Activated T-cell treated with anti-CD3 and anti-CD28 coated beads, Interleukin-2, amount 50 U/mL, for 4 hours (primary cell): ENCODE measurements at regions not wholly inside any gene's neighbourhood (a gene's known extent, or its start where the extent isn't known, plus 50 kb on each side); places are given as distances from the start of the nearest gene placed in this dataset.

Experiments
- ATAC-seq, 2 donors: fragments of 200-7000 bp; cut with Tn5 transposase; one replicate each; pipeline ENCODE4 v1.10.0; 2021
- DNase-seq: peaks from one replicate; pipeline ENCODE4 v3.0.0-alpha.2; 2020
- H3K27me3 Mint-ChIP-seq: one replicate; pipeline ENCODE4 v1.8.0; 2021; ENCODE audit warnings: low read depth, mixed read lengths
- H3K36me3 Mint-ChIP-seq: one replicate; pipeline ENCODE4 v1.8.0; 2022; ENCODE audit warnings: mixed read lengths; ENCODE audit not compliant: insufficient read depth
- H3K4me1 Mint-ChIP-seq: one replicate; pipeline ENCODE4 v1.8.0; 2021; ENCODE audit warnings: low read depth, mixed read lengths
- H3K4me3 Mint-ChIP-seq: one replicate; pipeline ENCODE4 v1.8.0; 2021; ENCODE audit warnings: mild to moderate bottlenecking, moderate library complexity, mixed read lengths
- H3K9me3 Mint-ChIP-seq: one replicate; pipeline ENCODE4 v1.8.0; 2021; ENCODE audit warnings: mixed read lengths

DNA sequence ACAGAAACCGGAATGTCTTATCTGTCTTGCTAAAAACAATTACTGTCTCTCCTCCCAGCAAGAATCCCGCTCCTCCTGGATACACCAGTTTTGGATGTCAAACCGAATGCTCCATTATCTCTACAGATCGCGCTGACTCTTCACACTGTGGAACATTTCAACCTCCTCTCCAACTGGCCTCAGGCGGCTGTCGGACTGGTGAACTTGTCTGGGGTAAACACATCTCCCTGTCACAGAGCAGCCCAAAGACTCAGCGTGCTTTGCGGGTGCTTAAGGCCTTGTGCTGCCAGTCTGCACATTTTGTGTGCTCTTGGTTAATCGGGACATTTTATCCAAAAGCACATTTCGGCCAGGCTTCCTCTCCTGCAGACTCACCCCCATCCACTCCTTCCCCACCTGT lies 173.1 kb downstream of the ICOS start:
- H3K36me3 Mint-ChIP-seq, result no peaks in the 10 kb centered on the region
- no peaks in the 10 kb centered on the region for H3K9me3 Mint-ChIP-seq
- H3K27me3 Mint-ChIP-seq, result no peaks in the 10 kb centered on the region
- peaks cover 62% of the 10 kb centered on the region for H3K4me1 Mint-ChIP-seq
- ATAC-seq, result no peak
- H3K4me3 Mint-ChIP-seq, result peak overlapping the region; percentile 66
- no peak for DNase-seq

DNA sequence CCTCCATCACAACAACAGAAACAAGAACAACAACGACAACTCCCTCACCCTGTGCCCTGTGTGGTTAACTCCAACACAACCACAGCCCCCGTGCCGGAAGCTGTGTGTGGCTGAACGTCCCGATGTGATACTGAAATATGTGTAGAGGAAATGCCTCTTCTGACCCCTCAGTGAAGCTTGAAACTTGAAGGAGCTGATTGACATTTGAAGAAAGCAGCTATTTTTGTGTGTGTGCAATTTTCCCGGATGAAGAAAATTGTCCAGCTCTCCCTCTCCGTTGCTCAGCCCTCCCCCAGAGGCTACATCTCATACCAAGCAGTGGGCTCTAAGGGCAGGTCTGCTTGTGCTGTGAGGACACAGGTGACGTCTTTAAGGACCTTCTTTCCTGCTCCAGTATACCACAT lies 173.8 kb downstream of the ICOS start:
- Mint-ChIP-seq H3K4me1 (peaks cover 62% of the 10 kb centered on the region), H3K4me3 (peak overlapping the region; percentile 66), H3K36me3 (no peaks in the 10 kb centered on the region), H3K9me3 (no peaks in the 10 kb centered on the region), H3K27me3 (no peaks in the 10 kb centered on the region)
- ATAC-seq, result peak; percentile 41 to 51
- DNase-seq, result peak; percentile 20

DNA sequence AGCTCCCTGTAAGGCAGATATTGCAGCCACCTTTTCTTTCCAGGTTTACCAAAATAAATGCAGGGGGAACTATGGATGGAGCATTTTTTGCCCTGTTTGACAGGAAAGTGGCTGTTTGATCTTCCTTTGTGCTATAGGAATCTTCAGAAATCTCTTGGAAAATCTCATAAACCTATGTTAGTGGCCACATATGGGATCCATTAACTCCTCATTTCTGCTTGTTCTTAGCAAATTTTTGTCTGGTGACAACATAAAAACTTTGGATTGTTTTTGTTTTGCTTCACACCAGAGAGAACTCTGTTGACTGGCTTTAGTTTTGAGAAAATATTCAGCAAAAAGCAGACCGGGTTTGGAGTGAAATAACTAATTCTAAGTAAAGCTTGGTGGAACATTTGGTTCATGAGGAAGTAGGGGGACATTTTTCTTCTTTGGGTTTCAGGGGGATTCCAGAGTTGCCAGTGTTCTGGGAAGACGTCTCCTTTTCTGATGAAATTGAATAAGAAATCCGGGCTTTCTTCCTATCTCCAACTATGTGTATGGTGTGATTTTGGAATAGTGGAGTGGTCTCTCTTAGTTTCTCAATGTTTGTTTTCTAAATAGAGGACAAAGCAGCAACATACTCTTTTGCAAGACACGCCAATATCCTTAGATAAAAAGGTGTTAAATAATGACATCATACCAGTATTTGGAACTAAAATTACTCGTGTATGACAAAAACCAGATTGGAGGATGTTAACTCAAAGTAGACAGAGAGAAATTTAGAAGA lies 174.4 kb downstream of the ICOS start:
- Mint-ChIP-seq H3K4me3 (peak overlapping the region; percentile 66), H3K9me3 (no peaks in the 10 kb centered on the region), H3K27me3 (no peaks in the 10 kb centered on the region), H3K36me3 (no peaks in the 10 kb centered on the region), H3K4me1 (peaks cover 57% of the 10 kb centered on the region)
- DNase-seq (no peak), ATAC-seq (no peak)

DNA sequence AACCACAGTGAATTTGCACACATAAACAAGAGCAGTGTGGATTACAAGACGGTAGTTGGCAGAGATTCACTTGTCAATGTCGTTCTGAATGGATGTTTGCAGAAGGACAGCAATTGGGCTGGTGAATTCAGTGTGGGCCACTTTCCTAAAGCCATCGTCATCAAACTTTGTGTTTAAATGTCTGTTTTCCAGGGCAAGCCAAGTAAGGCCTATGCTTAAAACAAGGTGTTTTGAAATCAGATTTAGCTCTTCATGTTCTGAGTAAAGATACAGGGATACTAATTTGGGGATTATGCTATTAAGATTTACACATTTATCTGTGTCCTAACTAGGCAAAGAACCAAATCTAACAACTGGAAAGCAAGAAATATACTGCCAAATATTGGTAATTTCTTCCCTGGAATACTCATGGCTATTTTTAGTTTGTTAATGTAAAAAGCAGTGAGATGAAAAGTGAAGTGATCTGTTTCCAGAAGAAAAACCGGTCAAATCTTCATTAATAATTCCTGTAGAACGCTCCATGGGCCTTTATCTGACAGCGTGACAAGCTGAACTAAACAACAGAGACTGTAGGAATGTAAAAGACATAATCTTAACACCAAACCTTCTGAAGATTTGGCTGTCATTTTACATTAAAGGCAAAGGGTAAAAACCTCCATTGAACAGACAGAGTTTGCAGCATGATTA lies 175.7 kb downstream of the ICOS start:
- Mint-ChIP-seq H3K4me3 (no peak overlapping the region), H3K36me3 (no peaks in the 10 kb centered on the region), H3K9me3 (no peaks in the 10 kb centered on the region), H3K4me1 (peaks cover 50% of the 10 kb centered on the region), H3K27me3 (no peaks in the 10 kb centered on the region)
- DNase-seq, result no peak
- ATAC-seq, result no peak

DNA sequence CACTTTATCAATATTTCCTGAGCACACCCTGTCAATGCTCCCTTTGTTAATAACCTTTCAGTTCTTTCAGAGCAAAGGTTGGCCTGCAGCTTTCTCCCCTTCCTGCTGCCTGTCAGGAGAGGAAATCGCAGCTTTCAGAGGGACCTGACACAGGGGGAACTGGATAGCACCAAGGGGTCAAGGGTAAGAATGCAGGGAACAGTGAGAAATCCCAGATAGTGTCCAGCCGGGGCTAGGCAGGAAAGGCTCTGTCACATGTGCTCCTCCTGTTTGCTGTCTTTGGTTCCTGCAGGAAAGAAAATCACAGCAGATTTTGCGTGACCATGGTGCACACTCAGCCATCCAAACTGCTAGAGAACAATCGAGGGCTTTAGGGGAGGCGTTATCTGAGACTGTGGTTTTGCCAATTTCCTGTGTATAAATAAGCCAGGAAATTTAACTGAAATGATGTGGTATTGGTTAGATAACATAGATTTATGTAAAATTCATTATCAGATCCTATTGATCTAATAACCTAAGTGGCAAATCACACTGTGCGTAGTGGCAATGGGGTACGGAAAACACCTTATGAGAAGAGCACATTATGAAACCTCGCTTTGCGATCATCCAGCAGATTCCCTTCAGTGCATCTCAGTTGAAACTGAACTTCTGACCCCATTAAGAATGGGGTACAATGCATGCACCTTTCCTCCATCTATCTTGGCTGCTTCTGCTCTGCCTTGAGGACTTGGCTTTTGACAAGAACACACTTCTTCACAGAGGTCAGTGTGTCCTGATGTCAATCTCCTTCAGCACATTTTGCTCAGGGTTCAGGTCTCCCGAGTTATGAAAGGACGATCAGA lies 178.0 kb downstream of the ICOS start:
- Mint-ChIP-seq H3K9me3 (no peaks in the 10 kb centered on the region), H3K27me3 (no peaks in the 10 kb centered on the region), H3K4me3 (no peak overlapping the region), H3K4me1 (peaks cover 38% of the 10 kb centered on the region), H3K36me3 (no peaks in the 10 kb centered on the region)
- DNase-seq, result no peak
- no peak for ATAC-seq

DNA sequence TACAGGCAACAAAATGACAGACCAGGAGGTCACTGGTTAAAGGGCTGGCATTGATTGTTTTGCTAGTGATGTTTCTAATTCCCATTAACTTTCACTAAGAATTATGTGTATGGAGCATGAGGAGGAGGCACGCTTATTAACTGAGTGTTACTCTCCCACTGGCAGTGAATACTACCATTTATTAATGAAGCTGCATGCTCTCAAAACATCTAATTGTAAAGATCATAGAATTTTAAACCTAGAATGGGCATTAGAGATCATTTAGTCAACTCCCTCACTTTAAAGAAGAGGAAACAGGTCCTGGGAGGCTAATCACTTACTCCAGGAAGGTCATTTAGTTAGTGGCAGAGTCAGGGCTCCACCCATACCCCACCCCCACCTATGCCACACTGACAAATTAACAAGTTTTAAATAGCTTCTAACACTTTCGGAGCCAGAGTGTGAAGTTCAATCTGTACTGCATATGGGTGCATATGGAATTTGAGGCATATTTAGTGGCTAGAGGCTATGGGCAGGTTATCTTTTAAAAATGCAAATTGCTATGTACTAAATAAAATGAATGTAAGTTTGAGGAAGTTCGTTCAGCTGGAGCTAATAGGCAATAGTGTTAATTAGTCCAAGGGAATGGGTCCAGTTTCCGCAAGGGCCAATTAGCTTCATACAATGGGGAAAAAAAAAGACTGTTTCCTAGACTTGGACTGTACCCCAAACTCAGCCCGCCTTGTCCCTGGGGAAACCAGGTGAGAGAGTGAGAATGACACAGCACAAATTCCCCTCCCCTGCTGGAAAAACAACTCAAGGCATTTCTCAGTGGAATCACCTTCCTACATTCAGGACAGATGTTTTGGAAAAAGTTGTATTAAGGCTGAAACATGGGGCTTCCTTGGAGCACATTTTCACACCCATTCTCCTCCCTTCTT lies 178.8 kb downstream of the ICOS start:
- Mint-ChIP-seq H3K4me3 (no peak overlapping the region), H3K9me3 (no peaks in the 10 kb centered on the region), H3K36me3 (no peaks in the 10 kb centered on the region), H3K4me1 (peaks cover 29% of the 10 kb centered on the region), H3K27me3 (peaks cover 1% of the 10 kb centered on the region)
- ATAC-seq (no peak), DNase-seq (no peak)

DNA sequence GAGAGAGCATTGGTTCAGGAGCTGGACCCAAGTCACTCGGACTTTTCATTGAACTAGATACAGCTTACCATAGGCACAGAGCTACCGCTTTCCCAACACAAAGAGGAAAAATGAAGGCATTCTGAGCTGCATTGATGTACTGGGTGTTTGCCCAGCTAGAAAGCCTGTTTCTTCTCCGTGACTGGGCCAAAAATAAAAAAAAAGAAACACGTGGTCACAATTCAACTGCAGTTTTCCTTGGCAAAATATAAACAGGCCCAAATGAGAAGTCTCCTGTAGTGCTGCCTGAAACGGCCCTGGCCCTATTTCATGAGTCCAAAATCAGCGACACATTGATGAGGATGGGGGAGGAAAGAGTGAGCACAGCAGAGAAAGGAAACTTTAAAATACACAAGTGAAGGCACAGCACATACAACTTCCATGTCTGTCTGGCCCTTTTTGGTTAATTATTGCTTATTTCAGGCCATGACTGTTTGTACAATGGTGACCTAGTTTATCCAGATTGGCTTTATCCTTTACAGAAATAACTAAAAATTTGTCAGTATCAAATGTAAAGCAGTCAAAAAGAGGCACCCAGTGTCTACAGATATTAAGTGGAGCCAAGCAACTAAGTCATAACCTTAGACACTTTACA lies 179.7 kb downstream of the ICOS start:
- H3K4me1 Mint-ChIP-seq, result peaks cover 21% of the 10 kb centered on the region
- no peaks in the 10 kb centered on the region for H3K9me3 Mint-ChIP-seq
- no peak for DNase-seq
- ATAC-seq, result no peak
- no peak overlapping the region for H3K4me3 Mint-ChIP-seq
- no peaks in the 10 kb centered on the region for H3K36me3 Mint-ChIP-seq
- H3K27me3 Mint-ChIP-seq, result peaks cover 2% of the 10 kb centered on the region

DNA sequence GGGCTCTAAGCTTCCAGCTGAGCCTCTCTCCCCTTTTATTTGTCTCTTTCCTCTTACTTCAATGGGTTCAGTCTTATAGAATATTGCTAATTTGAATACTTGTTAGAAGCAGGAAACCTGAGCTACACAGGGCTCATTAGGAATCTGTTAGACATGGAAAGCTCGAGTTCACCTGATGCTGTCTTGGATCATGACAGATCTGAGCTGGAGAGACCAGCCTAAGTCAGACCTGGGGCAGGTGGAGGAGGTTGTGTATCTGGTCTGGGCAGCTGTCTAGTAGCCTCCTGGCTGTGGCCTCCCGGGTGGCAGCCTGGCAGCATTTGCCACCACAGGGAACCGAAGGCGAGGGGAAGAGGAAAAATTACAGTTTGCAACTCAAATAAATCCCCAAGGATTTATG lies 185.9 kb downstream of the ICOS start:
- DNase-seq (no peak), ATAC-seq (no peak)
- H3K36me3 Mint-ChIP-seq, result no peaks in the 10 kb centered on the region
- H3K4me1 Mint-ChIP-seq, result no peaks in the 10 kb centered on the region
- peaks cover 5% of the 10 kb centered on the region for H3K27me3 Mint-ChIP-seq
- no peak overlapping the region for H3K4me3 Mint-ChIP-seq
- no peaks in the 10 kb centered on the region for H3K9me3 Mint-ChIP-seq

DNA sequence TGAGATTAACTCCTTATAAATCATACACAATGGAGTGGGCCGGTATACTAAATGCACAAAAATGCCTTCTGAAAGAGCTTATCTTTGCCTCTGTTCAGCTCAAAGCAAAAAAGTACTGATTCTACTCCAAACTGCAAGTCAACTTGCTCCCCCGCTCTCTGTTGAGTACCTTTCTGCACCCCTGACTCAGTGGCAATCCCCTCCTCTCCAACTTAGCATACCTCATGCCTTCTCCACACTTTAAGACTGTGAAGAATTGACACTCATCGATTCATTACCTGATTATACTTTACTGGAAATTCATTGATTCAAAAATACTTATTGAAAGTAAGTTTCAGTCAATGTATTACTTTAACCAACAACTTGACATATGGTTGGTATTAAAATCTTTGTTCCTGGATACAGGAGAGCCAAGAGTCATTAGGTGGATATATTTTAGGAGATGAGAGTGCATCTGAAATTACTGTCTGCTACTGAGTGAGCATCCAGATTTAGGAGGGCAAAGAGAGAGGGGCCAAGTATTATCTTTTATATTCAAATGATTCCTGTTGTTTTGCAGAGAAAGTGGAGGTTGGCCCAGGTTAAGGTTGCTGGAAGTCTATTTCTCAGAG lies 187.7 kb downstream of the ICOS start:
- peak in 1 of 2 donors; percentile 46 for ATAC-seq
- DNase-seq, result no peak
- Mint-ChIP-seq H3K27me3 (peaks cover 5% of the 10 kb centered on the region), H3K9me3 (no peaks in the 10 kb centered on the region), H3K4me1 (no peaks in the 10 kb centered on the region), H3K4me3 (no peak overlapping the region), H3K36me3 (no peaks in the 10 kb centered on the region)

DNA sequence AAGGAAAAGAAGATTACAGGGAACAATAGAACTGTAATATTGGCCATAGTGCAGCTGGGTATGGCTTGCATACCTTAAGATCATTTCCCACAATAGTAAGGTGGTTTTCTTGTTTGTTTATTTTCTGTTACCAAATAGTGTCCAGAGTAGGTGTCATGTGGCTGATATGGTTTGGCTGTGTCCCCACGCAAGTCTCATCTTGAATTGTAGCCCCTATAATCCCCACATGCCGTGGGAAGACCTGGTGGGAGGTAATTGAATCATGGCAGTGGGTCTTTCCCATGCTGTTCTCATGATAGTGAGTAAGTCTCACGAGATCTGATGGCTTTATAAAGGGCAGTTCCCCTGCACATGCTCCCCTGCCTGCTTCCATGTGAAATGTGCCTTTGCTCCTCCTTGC lies 190.1 kb downstream of the ICOS start:
- peaks cover 3% of the 10 kb centered on the region for H3K27me3 Mint-ChIP-seq
- no peak overlapping the region for H3K4me3 Mint-ChIP-seq
- H3K36me3 Mint-ChIP-seq, result no peaks in the 10 kb centered on the region
- ATAC-seq (no peak), DNase-seq (no peak)
- no peaks in the 10 kb centered on the region for H3K4me1 Mint-ChIP-seq
- H3K9me3 Mint-ChIP-seq, result no peaks in the 10 kb centered on the region

DNA sequence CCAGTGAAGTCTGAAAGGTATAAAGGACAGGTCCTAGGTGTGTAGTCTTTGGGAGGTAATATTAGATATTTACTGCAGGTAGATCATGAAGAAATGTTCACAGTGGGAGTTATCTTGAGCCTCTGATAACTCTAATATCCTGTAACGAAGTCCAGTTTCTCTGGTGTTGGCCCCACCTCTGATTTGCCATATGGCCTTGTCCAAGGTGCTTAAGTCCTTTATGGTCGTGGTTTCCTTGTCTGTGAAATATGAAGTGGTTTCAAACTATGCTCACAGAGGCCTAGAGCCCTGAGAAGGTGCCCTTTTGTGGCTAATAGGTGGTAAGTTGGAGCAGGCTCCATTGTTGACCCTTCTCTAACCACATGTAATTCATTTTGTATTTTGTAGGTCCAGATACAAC lies 190.7 kb downstream of the ICOS start:
- DNase-seq, result no peak
- no peak for ATAC-seq
- Mint-ChIP-seq H3K36me3 (no peaks in the 10 kb centered on the region), H3K4me1 (no peaks in the 10 kb centered on the region), H3K4me3 (no peak overlapping the region), H3K9me3 (no peaks in the 10 kb centered on the region), H3K27me3 (peaks cover 3% of the 10 kb centered on the region)

DNA sequence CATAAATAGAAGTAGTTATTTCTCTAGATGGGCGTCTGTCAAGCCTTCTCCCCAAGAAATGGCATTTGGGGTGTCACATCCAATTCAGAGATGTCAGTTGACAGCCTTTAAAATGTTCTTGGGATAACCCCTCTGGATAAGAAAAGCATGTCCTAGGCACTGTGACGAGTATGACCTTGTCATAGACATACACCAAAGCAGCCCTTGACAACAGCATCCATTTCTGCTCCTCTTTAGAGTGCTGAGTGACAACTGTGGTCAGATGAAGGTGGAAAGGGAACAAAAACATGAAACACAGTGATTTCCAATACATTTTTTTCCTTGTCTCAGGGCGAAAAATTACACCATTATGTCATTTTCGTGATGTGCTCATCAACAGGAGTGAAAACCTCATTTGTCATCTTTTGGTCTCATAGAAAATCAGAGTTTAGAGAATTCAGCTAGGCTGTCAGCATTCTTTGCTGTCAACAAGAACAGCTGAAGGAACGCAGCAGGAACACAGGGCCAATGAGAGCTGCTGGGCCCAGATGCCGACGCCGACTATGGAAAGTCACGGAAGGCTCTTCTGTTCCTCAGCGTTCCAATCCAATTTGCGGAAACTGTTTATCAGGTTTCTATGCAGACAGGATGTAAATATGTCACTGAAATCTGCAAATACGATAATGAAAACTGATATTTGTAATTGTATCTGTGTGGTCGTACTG lies 193.2 kb downstream of the ICOS start:
- H3K4me1 Mint-ChIP-seq, result no peaks in the 10 kb centered on the region

DNA sequence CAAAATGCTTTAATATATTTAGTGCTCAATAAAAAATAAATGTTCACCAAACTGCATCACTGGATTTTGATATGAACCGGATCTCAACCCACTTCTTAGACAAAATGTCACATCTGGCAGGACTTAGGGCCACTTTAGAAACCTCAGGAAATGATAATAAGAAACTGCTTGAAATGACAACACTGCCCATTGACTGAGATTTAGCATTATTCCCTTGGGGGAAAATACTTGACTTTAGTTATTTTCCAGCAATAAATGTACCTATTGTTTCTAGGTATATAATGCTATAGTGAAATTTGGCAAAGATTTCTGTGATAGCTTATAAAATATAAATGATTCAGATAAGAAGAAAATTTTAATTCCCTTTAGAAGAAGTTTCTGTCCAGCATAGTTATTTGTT lies 195.1 kb downstream of the ICOS start:
- Mint-ChIP-seq H3K9me3 (no peaks in the 10 kb centered on the region), H3K36me3 (no peaks in the 10 kb centered on the region), H3K4me1 (no peaks in the 10 kb centered on the region), H3K27me3 (peaks cover 2% of the 10 kb centered on the region), H3K4me3 (no peak overlapping the region)
- ATAC-seq, result no peak
- DNase-seq, result no peak

More for the DNA sequence above, 193.2 kb downstream of the ICOS start:
- DNase-seq (no peak), ATAC-seq (no peak)
- no peaks in the 10 kb centered on the region for H3K9me3 Mint-ChIP-seq
- H3K36me3 Mint-ChIP-seq, result no peaks in the 10 kb centered on the region
- H3K4me3 Mint-ChIP-seq, result no peak overlapping the region
- H3K27me3 Mint-ChIP-seq, result peaks cover 2% of the 10 kb centered on the region
